Right lobe of liver (tissue), 4 donors: ENCODE measurements at regions not wholly inside any gene's neighbourhood (a gene's known extent, or its start where the extent isn't known, plus 50 kb on each side); places are given as distances from the start of the nearest gene placed in this dataset.

Experiments
- CTCF ChIP-seq, 4 donors: fragments of 200-600 bp in 3 of 4; fragments of 450-650 bp in 1 of 4; IDR thresholded peaks; one replicate each; pipeline versions ENCODE4 v1.5.1 to v1.8.0; 2016 to 2022; ENCODE audit warnings: antibody characterized with exemption in 4 of 4, mild to moderate bottlenecking in 2 of 4
- POLR2A ChIP-seq: fragments of 450-650 bp; IDR thresholded peaks from one replicate; pipeline ENCODE4 v1.6.1; 2017; ENCODE audit warnings: antibody characterized with exemption, mild to moderate bottlenecking
- donor health status: DM: no; HTN: no; CAD: no.
- donor health status: DM: no; HTN: no; CAD: no.
- donor health status: DM: no; HTN: yes; CAD: no.

DNA sequence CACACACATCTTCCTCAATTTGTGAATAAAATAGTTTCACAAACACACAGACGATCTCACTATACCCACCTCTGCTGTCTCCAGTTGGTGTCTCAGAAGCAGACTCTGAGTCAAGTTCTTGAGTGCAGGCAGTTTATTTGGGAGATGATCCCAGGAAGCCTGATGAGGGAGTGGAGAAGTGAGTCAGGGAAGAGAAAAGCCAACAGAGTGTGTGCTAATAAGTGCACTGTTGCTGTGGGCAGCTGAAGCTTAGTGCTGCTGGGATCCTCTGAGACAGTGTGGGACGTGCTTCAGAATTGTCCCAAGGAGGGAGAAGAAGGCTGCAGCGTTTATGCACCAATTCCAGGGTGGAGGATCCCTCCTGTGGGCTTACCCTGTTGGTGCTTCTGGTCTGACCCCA lies 423.2 kb upstream of the C16orf82 start:
- TF ChIP-seq CTCF (IDR thresholded peaks at IDR 0.05) (no peak), POLR2A (no peak)
